ENCODE measurements at regions not wholly inside any gene's neighbourhood (a gene's known extent, or its start where the extent isn't known, plus 50 kb on each side); places are given as distances from the start of the nearest gene placed in this dataset.
"Not testable (repeated sequence)": the region's sequence is repeated elsewhere in the genome, so short reads cannot be mapped to it uniquely, and the experiment has no call there.

- Mint-ChIP-seq H3K36me3 (ENCODE audit: low read depth) (no peaks in the 10 kb centered on the region), H3K27me3 (ENCODE audit: insufficient read depth) (peaks cover 2% of the 10 kb centered on the region), H3K4me3 (no peak overlapping the region), H3K9me3 (peaks cover 15% of the 10 kb centered on the region), H3K27ac (no peak overlapping the region), H3K4me1 (ENCODE audit: low read depth) (no peaks in the 10 kb centered on the region)
- intact Hi-C loops (cut with micrococcal nuclease): no loop called here
- no peak for DNase-seq (ENCODE audit: low spot score)
Measured at GRCh38 chr1:100597061-100597741, 59.3 kb downstream of the GPR88 start.

GRCh38 chr1:100597784-100598183, 59.8 kb downstream of the GPR88 start:
- Mint-ChIP-seq H3K4me3 (no peak overlapping the region), H3K27ac (no peak overlapping the region), H3K27me3 (ENCODE audit: insufficient read depth) (peaks cover 2% of the 10 kb centered on the region), H3K4me1 (ENCODE audit: low read depth) (no peaks in the 10 kb centered on the region), H3K9me3 (peaks cover 18% of the 10 kb centered on the region), H3K36me3 (ENCODE audit: low read depth) (no peaks in the 10 kb centered on the region)
- no peak for DNase-seq (ENCODE audit: low spot score)
- intact Hi-C loops (cut with micrococcal nuclease): no loop called here

GRCh38 chr1:100600377-100600776, 62.4 kb downstream of the GPR88 start:
- H3K4me3 Mint-ChIP-seq; DNase-seq (ENCODE audit: low spot score); H3K27ac Mint-ChIP-seq; H3K27me3 Mint-ChIP-seq (ENCODE audit: insufficient read depth); intact Hi-C loops (cut with micrococcal nuclease); H3K4me1 Mint-ChIP-seq (ENCODE audit: low read depth); H3K36me3 Mint-ChIP-seq (ENCODE audit: low read depth): not testable (repeated sequence)
- peaks cover 20% of the 10 kb centered on the region for H3K9me3 Mint-ChIP-seq

DNA sequence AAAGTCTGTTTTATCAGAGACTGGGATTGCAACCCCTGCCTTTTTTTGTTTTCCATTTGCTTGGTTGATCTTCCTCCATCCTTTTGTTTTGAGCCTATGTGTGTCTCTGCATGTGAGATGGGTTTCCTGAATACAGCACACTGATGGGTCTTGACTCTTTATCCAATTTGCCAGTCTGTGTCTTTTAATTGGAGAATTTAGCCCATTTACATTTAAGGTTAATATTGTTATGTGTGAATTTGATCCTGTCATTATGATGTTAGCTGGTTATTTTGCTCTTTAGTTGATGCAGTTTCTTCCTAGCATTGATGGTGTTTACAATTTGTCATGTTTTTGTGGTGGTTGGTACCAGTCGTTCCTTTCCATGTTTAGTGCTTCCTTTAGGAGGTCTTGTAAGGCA, 64.1 kb downstream of the GPR88 start:
- H3K36me3 Mint-ChIP-seq (ENCODE audit: low read depth); H3K27me3 Mint-ChIP-seq (ENCODE audit: insufficient read depth); H3K4me1 Mint-ChIP-seq (ENCODE audit: low read depth); intact Hi-C loops (cut with micrococcal nuclease); H3K4me3 Mint-ChIP-seq; DNase-seq (ENCODE audit: low spot score); H3K27ac Mint-ChIP-seq: not testable (repeated sequence)
- H3K9me3 Mint-ChIP-seq: peaks cover 20% of the 10 kb centered on the region

DNA sequence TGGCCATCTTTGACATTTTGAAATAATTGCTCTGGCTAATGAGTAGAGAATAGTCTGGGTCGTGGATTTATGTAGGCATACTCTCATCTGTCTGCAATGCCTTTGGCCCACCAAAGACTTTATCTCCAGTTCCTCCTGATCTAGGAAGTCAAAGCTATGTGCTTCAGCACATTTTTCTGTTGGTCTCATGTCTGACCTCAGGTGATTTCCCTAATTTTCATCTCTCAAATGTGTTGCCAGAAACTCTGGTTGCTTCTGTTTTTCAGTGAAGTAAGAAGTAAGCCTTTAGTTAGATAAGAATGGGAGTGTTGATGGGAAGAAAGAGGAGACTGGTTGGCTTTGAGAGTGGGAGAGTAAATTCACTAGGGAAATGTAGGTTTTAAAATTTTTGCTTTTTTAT, 66.4 kb downstream of the GPR88 start:
- Mint-ChIP-seq H3K27me3 (ENCODE audit: insufficient read depth) (peaks cover 5% of the 10 kb centered on the region), H3K36me3 (ENCODE audit: low read depth) (no peaks in the 10 kb centered on the region), H3K9me3 (peaks cover 20% of the 10 kb centered on the region), H3K27ac (no peak overlapping the region), H3K4me1 (ENCODE audit: low read depth) (no peaks in the 10 kb centered on the region), H3K4me3 (no peak overlapping the region)
- no peak for DNase-seq (ENCODE audit: low spot score)
- intact Hi-C loops (cut with micrococcal nuclease): no loop called here

DNA sequence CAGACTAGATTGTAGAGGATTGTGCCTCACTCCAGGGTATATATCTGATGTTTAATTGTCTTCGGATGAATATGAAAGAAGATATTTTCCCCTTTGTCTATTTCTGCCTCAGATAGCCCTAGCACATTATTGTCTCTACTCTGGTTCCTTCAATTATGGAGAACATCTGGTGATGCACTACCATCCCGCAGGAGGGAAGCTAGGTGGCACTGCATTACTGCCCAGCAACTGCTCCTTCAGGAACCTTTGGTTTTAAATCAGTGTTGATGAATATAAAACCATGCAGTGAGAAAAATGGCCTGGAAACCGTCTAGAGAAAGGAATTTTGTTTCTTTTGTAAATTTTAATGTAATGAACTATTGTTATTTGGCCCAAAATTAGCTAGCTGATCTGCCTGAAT, 68.5 kb downstream of the GPR88 start:
- H3K36me3 Mint-ChIP-seq (ENCODE audit: low read depth): no peaks in the 10 kb centered on the region
- H3K27ac Mint-ChIP-seq: no peak overlapping the region
- DNase-seq (ENCODE audit: low spot score): no peak
- intact Hi-C loops (cut with micrococcal nuclease): loop anchor here (1.0 kb wide), 1 partner anchor 262 kb away; no protein-coding TSS in a partner anchor
- H3K27me3 Mint-ChIP-seq (ENCODE audit: insufficient read depth): peaks cover 5% of the 10 kb centered on the region
- H3K9me3 Mint-ChIP-seq: peaks cover 7% of the 10 kb centered on the region
- H3K4me1 Mint-ChIP-seq (ENCODE audit: low read depth): no peaks in the 10 kb centered on the region
- H3K4me3 Mint-ChIP-seq: no peak overlapping the region

GRCh38 chr1:100607628-100608240, 69.8 kb downstream of the GPR88 start:
- H3K36me3 Mint-ChIP-seq (ENCODE audit: low read depth): no peaks in the 10 kb centered on the region
- H3K4me1 Mint-ChIP-seq (ENCODE audit: low read depth): no peaks in the 10 kb centered on the region
- no peak for DNase-seq (ENCODE audit: low spot score)
- H3K27ac Mint-ChIP-seq: no peak overlapping the region
- intact Hi-C loops (cut with micrococcal nuclease): no loop called here
- peaks cover 7% of the 10 kb centered on the region for H3K27me3 Mint-ChIP-seq (ENCODE audit: insufficient read depth)
- H3K4me3 Mint-ChIP-seq: no peak overlapping the region
- peaks cover 3% of the 10 kb centered on the region for H3K9me3 Mint-ChIP-seq

- Mint-ChIP-seq H3K27me3 (ENCODE audit: insufficient read depth) (peaks cover 7% of the 10 kb centered on the region), H3K4me1 (ENCODE audit: low read depth) (peaks cover 18% of the 10 kb centered on the region), H3K4me3 (no peak overlapping the region), H3K36me3 (ENCODE audit: low read depth) (no peaks in the 10 kb centered on the region), H3K27ac (no peak overlapping the region), H3K9me3 (no peaks in the 10 kb centered on the region)
- intact Hi-C loops (cut with micrococcal nuclease): no loop called here
- no peak for DNase-seq (ENCODE audit: low spot score)
Measured at GRCh38 chr1:100609849-100610248, 71.9 kb downstream of the GPR88 start.

- DNase-seq (ENCODE audit: low spot score): no peak
- Mint-ChIP-seq H3K36me3 (ENCODE audit: low read depth) (no peaks in the 10 kb centered on the region), H3K4me3 (no peak overlapping the region), H3K27ac (no peak overlapping the region), H3K4me1 (ENCODE audit: low read depth) (peaks cover 18% of the 10 kb centered on the region), H3K27me3 (ENCODE audit: insufficient read depth) (peaks cover 6% of the 10 kb centered on the region), H3K9me3 (no peaks in the 10 kb centered on the region)
- intact Hi-C loops (cut with micrococcal nuclease): no loop called here
Measured at GRCh38 chr1:100611086-100611485, 73.1 kb downstream of the GPR88 start.

GRCh38 chr1:100612540-100612939, 74.6 kb downstream of the GPR88 start:
- no peak for DNase-seq (ENCODE audit: low spot score)
- Mint-ChIP-seq H3K9me3 (no peaks in the 10 kb centered on the region), H3K4me1 (ENCODE audit: low read depth) (peaks cover 18% of the 10 kb centered on the region), H3K4me3 (no peak overlapping the region), H3K36me3 (ENCODE audit: low read depth) (no peaks in the 10 kb centered on the region), H3K27me3 (ENCODE audit: insufficient read depth) (peaks cover 2% of the 10 kb centered on the region), H3K27ac (no peak overlapping the region)
- intact Hi-C loops (cut with micrococcal nuclease): no loop called here

GRCh38 chr1:100613817-100614559, 76.0 kb downstream of the GPR88 start:
- Mint-ChIP-seq H3K9me3 (no peaks in the 10 kb centered on the region), H3K4me3 (peak overlapping the region; percentile 45), H3K27ac (no peak overlapping the region), H3K36me3 (ENCODE audit: low read depth) (no peaks in the 10 kb centered on the region), H3K27me3 (ENCODE audit: insufficient read depth) (peaks cover 4% of the 10 kb centered on the region), H3K4me1 (ENCODE audit: low read depth) (peaks cover 18% of the 10 kb centered on the region)
- intact Hi-C loops (cut with micrococcal nuclease): no loop called here
- DNase-seq (ENCODE audit: low spot score): no peak

- no peak for DNase-seq (ENCODE audit: low spot score)
- intact Hi-C loops (cut with micrococcal nuclease): no loop called here
- H3K27me3 Mint-ChIP-seq (ENCODE audit: insufficient read depth): peaks cover 4% of the 10 kb centered on the region
- H3K9me3 Mint-ChIP-seq: no peaks in the 10 kb centered on the region
- peak overlapping the region; percentile 45 for H3K4me3 Mint-ChIP-seq
- H3K36me3 Mint-ChIP-seq (ENCODE audit: low read depth): no peaks in the 10 kb centered on the region
- H3K27ac Mint-ChIP-seq: no peak overlapping the region
- H3K4me1 Mint-ChIP-seq (ENCODE audit: low read depth): peaks cover 18% of the 10 kb centered on the region
Measured at GRCh38 chr1:100614570-100614969, 76.6 kb downstream of the GPR88 start.

DNA sequence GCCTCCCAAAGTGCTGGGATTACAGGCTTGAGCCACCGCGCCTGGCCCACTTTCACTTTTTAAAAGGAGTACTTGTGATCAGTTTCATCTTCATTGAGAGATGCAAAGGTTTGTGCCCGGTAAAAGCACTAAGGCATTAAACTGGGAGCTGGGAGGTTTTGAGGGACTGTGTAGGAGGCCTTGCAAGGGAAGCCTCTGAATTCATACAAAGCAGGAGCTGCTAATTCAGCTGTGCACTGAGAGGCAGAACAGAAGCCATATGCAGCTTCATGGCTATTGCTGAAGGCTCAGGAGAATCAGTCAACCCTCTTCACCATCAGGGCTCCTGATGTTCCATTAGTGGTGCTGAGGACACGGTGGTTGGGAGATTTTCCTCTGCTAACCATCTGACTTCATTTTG, 77.7 kb downstream of the GPR88 start:
- H3K36me3 Mint-ChIP-seq (ENCODE audit: low read depth): no peaks in the 10 kb centered on the region
- intact Hi-C loops (cut with micrococcal nuclease): no loop called here

More for the DNA sequence above, 77.7 kb downstream of the GPR88 start:
- DNase-seq (ENCODE audit: low spot score): no peak
- Mint-ChIP-seq H3K27me3 (ENCODE audit: insufficient read depth) (peaks cover 4% of the 10 kb centered on the region), H3K9me3 (no peaks in the 10 kb centered on the region), H3K27ac (no peak overlapping the region), H3K4me1 (ENCODE audit: low read depth) (peaks cover 18% of the 10 kb centered on the region), H3K4me3 (no peak overlapping the region)

Measured in activated T-helper 1 cell treated with anti-CD3 and anti-CD28 coated beads, Interleukin-12 subunit alpha, Interleukin-12 subunit beta, Interleukin-2, Interleukin-4 antibody, amounts not matched to agents 30 ng/mL and 10 ng/mL and 1 ng/mL, durations not matched to agents 14 hours and 24 hours and 36 hours (primary cell).